ENCODE measurements at regions not wholly inside any gene's neighbourhood (a gene's known extent, or its start where the extent isn't known, plus 50 kb on each side); places are given as distances from the start of the nearest gene placed in this dataset.

- TF ChIP-seq, protein P1, sequence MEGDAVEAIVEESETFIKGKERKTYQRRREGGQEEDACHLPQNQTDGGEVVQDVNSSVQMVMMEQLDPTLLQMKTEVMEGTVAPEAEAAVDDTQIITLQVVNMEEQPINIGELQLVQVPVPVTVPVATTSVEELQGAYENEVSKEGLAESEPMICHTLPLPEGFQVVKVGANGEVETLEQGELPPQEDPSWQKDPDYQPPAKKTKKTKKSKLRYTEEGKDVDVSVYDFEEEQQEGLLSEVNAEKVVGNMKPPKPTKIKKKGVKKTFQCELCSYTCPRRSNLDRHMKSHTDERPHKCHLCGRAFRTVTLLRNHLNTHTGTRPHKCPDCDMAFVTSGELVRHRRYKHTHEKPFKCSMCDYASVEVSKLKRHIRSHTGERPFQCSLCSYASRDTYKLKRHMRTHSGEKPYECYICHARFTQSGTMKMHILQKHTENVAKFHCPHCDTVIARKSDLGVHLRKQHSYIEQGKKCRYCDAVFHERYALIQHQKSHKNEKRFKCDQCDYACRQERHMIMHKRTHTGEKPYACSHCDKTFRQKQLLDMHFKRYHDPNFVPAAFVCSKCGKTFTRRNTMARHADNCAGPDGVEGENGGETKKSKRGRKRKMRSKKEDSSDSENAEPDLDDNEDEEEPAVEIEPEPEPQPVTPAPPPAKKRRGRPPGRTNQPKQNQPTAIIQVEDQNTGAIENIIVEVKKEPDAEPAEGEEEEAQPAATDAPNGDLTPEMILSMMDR (IDR thresholded peaks at IDR 0.05; ENCODE audit: poor library complexity): no peak
- TF ChIP-seq EZH2 (IDR thresholded peaks at IDR 0.05; ENCODE audit: borderline replicate concordance): no peak
Observed at GRCh38 chr6:84596488-84596887, 167.9 kb downstream of the TBX18 start.

Data from hepatocyte (in vitro differentiated cells).